ENCODE measurements at regions not wholly inside any gene's neighbourhood (a gene's known extent, or its start where the extent isn't known, plus 50 kb on each side); places are given as distances from the start of the nearest gene placed in this dataset.

DNA sequence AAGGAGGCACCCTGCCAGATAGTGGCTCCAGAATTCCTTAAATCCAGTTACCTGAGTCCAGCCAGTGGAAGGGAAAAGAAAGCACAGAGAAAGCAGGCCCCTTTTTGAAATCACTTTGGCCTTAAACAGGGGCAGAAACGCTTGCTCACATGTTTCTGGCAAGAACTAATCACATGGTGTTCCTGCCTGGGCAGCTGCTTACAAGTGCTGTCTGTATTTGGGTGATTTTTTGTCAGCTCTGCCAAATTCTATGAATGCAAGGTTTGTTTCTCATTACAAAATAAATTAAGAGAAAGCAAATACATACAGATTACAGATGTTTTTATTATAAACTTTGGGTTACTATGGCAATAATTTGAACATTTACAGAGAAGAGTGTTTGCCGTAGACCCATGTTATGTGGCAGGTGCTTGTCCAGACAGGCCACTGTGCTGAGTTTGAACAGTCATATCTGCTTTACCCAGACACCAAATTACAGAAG is 1237.8 kb downstream of the SLITRK5 start:
- CTCF ChIA-PET: no interaction called here
- H3K4me3 ChIP-seq (ENCODE audit: low read depth, low read length): no peak overlapping the region
- no peaks in the 10 kb centered on the region for H3K27me3 ChIP-seq (ENCODE audit: control insufficient read depth, insufficient read depth, low read length)
- no peak for DNase-seq (ENCODE audit: low read depth, low spot score)
- H3K9me3 ChIP-seq (ENCODE audit: control insufficient read depth, insufficient read depth, low read length): no peaks in the 10 kb centered on the region; the same call in 1 of the 2 replicates
- no peak overlapping the region for H3K27ac ChIP-seq (ENCODE audit: low read depth, low read length)
- TF ChIP-seq, protein P1, sequence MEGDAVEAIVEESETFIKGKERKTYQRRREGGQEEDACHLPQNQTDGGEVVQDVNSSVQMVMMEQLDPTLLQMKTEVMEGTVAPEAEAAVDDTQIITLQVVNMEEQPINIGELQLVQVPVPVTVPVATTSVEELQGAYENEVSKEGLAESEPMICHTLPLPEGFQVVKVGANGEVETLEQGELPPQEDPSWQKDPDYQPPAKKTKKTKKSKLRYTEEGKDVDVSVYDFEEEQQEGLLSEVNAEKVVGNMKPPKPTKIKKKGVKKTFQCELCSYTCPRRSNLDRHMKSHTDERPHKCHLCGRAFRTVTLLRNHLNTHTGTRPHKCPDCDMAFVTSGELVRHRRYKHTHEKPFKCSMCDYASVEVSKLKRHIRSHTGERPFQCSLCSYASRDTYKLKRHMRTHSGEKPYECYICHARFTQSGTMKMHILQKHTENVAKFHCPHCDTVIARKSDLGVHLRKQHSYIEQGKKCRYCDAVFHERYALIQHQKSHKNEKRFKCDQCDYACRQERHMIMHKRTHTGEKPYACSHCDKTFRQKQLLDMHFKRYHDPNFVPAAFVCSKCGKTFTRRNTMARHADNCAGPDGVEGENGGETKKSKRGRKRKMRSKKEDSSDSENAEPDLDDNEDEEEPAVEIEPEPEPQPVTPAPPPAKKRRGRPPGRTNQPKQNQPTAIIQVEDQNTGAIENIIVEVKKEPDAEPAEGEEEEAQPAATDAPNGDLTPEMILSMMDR (IDR thresholded peaks at IDR 0.05; ENCODE audit: low read depth, low read length): no peak
- POLR2A ChIA-PET: no interaction called here

DNA sequence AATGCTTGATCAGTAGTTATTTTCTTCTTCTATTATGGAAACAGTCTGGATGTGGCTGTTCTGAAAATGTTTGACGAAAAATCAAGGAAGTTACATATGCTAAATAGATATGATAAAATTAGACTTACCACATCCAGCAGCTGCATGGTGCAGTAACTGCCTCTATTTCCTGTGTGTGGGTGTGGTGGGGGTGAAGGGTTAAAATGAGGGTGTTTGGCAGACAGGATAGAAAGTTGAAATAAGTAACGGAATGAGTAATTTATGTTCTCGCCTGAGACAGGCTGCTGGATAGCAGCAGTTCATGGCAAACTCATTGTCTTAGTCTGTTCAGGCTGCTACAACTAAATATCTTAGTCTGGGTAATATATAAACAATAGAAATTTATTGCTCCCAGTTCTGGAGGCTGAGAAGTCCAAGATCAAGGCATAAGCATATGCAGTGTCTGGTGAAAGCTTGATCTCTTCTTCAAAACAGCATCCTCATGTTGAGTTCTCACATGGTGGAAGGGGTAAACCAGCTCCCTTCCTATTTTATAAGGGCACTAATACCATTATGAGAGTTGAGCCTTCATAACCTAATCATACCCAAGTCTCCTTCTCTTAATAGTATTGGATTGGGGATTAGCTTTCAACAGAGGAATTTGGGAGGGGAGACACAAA is 1248.9 kb downstream of the SLITRK5 start:
- ChIA-PET POLR2A (no interaction called here), CTCF (no interaction called here)
- Histone ChIP-seq H3K27me3 (ENCODE audit: control insufficient read depth, insufficient read depth, low read length) (no peaks in the 10 kb centered on the region), H3K27ac (ENCODE audit: low read depth, low read length) (no peak overlapping the region), H3K4me3 (ENCODE audit: low read depth, low read length) (no peak overlapping the region), H3K9me3 (ENCODE audit: control insufficient read depth, insufficient read depth, low read length) (no peaks in the 10 kb centered on the region)
- TF ChIP-seq, protein P1 (IDR thresholded peaks at IDR 0.05; ENCODE audit: low read depth, low read length): no peak
- no peak for DNase-seq (ENCODE audit: low read depth, low spot score)

DNA sequence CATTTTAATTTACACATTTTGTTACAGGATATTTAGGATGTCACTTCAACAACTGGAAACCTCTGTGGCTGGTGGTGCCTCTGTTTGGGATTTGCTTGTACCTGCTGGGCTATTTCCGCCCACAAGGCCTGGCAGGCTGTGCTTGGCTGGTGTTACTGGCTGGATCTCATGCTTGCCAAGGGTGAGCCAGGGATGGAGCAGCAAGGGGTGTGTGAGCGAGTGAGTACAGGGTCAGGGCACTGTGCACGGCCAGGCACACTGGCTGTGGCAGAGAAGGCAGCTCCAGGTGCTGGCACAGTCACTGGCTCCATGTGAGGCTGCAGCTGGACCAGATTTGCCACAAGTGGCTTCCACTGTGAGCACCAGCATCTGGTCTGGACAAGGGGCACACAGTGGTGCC is 1254.8 kb downstream of the SLITRK5 start:
- H3K9me3 ChIP-seq (ENCODE audit: control insufficient read depth, insufficient read depth, low read length): peaks cover 15% of the 10 kb centered on the region
- H3K4me3 ChIP-seq (ENCODE audit: low read depth, low read length): no peak overlapping the region
- ChIA-PET CTCF (no interaction called here), POLR2A (no interaction called here)
- DNase-seq (ENCODE audit: low read depth, low spot score): no peak
- TF ChIP-seq, protein P1 (IDR thresholded peaks at IDR 0.05; ENCODE audit: low read depth, low read length): no peak
- H3K27ac ChIP-seq (ENCODE audit: low read depth, low read length): no peak overlapping the region
- H3K27me3 ChIP-seq (ENCODE audit: control insufficient read depth, insufficient read depth, low read length): no peaks in the 10 kb centered on the region

DNA sequence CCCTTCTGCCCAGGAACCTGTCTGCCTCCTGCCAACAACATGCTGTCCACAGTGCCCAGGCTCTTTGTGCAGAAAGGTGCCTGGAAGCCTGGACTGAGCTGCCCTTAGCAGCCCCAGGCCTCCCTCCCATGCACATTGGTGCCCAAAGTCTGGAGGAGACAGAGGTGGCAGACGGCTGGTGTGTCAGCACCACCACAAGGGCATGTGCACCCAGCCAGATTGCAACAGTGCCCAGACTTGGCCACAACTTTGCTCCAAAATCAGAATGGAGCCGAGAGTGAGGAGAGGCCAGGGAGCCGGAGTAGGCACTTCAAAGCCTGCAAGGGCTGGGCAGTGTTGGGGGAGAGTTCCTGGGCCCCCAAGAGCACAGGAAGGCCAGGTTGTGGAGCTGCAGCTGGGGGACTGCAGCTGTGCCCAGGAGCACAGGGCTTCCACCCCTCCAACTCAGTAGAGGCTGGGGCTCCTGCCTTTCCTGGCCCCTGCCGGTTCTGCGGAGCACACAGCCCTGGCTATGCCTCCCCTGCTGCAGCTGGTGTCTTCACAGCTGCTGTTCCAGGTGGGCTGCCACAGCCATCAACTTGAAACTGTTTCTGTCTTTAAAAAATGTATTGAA is 1255.8 kb downstream of the SLITRK5 start:
- H3K4me3 ChIP-seq (ENCODE audit: low read depth, low read length): no peak overlapping the region
- ChIA-PET POLR2A (no interaction called here), CTCF (no interaction called here)
- TF ChIP-seq, protein P1 (IDR thresholded peaks at IDR 0.05; ENCODE audit: low read depth, low read length): no peak
- DNase-seq (ENCODE audit: low read depth, low spot score): no peak
- no peak overlapping the region for H3K27ac ChIP-seq (ENCODE audit: low read depth, low read length)
- H3K9me3 ChIP-seq (ENCODE audit: control insufficient read depth, insufficient read depth, low read length): peaks cover 15% of the 10 kb centered on the region
- no peaks in the 10 kb centered on the region for H3K27me3 ChIP-seq (ENCODE audit: control insufficient read depth, insufficient read depth, low read length)

DNA sequence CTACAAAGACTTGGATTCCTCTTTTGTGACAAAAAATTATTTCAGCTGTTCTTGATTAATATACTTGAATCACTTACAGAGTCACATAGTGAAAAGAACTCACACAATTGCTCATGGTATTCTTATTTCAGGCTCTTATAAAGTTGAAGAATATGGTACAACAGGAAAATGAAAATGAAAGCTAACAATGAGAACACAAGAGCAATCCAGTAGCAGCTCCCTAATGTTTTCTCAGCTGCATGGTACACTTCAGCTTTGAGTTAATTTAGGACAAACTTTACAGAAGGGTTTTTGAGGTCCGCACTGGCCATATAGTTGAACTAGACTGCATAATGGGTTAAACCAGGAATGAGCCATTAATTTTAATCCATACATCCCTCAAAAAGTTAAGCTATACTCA is 1261.8 kb downstream of the SLITRK5 start:
- H3K27me3 ChIP-seq (ENCODE audit: control insufficient read depth, insufficient read depth, low read length): no peaks in the 10 kb centered on the region
- TF ChIP-seq, protein P1 (IDR thresholded peaks at IDR 0.05; ENCODE audit: low read depth, low read length): no peak
- POLR2A ChIA-PET: no interaction called here
- CTCF ChIA-PET: no interaction called here
- no peak for DNase-seq (ENCODE audit: low read depth, low spot score)
- H3K9me3 ChIP-seq (ENCODE audit: control insufficient read depth, insufficient read depth, low read length): no peaks in the 10 kb centered on the region
- no peak overlapping the region for H3K4me3 ChIP-seq (ENCODE audit: low read depth, low read length)
- H3K27ac ChIP-seq (ENCODE audit: low read depth, low read length): no peak overlapping the region

Measured in AG04450 (cell line).